GM18507 (cell line): ENCODE measurements at regions not wholly inside any gene's neighbourhood (a gene's known extent, or its start where the extent isn't known, plus 50 kb on each side); places are given as distances from the start of the nearest gene placed in this dataset.

Experiments used
- DNase-seq: peaks from one replicate; pipeline ENCODE4 v3.0.0; 2011; ENCODE audit warnings: low read depth; ENCODE audit not compliant: insufficient read length; ENCODE audit errors: extremely low spot score
- FAIRE-seq: peaks from 2 replicates; lab custom pipeline; 2011; peaks lifted over from hg19 to GRCh38; lab: Jason Lieb, UNC

DNA sequence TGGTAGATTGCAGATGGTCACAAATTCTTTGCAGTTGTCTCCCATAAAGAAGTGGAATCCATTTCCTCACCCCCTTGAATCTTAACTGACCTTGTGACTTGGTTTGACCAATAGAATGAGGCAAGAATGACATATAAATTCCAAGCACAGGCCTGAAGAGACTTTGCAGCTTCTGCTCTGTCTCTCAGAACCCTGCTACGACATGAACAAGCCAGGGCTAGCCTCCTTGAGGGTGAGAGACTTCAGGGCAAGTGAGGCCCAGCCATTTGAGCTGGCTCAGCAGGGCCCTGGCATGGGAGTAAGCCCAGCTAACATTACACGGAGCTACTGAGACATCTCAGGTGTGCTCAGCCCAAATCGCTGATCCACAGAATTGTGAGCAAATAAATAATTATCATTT, 216.3 kb upstream of the MAN1A1 start:
- FAIRE-seq (no peak), DNase-seq (no peak)

DNA sequence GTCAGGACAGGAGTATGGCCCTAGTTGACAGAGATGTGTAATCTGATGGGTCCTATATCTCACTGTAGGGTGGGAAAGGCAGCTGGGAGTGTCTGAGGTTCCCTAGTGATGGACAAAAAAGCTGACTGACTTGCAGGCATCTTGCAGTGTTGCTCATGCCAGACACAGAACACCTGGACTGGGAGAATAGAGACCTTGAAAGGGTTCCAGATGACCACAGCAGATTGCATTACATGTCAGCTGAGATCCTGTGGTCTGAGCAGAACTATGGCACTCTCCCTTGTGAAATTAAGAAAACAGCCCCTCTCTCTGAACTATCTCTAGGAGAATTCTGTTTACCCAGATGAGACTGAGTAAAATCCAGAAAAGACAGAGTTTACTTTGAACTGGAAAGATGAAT, 212.6 kb upstream of the MAN1A1 start:
- FAIRE-seq (no peak), DNase-seq (no peak)

DNA sequence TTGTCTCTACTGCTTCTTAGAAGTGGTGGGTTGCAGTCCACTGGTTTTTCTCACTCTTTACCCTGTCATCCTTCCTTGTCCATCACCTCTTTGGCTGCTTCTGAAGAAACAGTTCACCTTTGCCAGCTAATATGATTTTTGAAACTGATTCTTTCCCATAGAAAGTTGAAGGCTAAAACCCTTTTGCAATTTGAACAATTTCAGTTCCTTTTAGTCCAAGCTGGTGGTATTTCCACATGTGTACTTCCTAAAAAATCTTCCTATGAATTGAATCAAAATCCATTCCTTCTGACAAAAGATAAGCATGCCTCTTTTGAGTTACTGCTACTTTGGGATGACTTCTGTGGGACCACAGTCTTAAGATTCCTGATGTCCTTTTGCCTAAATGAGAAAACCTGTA, 210.0 kb upstream of the MAN1A1 start:
- DNase-seq = no peak
- no peak for FAIRE-seq

DNA sequence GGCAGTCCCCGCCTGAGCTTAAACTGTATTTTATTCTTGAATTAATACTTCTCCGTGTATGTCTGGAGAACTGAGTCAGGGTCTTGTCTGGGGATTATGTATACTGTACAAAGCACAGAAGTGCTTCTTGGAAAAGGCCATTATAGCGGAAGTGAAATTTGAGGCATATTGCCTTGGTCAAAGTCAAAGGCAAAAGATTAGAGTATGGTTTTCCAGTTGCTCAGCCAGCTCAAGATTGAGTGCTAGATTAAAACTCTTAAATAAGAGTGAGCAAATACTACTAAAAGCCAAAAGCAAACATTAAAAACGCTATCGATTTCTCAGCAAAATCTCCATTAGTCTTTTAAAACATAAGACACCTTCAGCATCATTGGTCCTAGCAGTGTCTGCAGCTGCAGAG, 207.7 kb upstream of the MAN1A1 start:
- FAIRE-seq = no peak
- no peak for DNase-seq

DNA sequence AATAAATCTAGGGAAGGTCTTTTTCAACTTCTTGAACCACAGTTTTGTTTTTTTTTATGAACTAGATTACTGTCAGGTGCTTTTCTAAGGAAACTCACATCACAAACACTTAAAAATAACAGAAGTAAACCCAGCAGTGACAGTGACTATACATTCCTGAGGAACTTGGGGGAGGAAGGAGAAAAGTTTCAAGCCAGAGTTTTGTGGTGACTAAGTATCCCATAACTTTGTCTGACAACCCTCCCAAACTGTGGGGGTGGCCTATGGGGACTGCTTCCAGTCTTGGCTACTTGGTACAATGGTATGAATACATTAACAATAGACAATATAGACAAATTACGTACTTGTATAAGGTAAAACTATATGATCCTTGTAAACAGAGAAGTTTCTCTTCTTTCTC, 202.5 kb upstream of the MAN1A1 start:
- no peak for FAIRE-seq
- no peak for DNase-seq

DNA sequence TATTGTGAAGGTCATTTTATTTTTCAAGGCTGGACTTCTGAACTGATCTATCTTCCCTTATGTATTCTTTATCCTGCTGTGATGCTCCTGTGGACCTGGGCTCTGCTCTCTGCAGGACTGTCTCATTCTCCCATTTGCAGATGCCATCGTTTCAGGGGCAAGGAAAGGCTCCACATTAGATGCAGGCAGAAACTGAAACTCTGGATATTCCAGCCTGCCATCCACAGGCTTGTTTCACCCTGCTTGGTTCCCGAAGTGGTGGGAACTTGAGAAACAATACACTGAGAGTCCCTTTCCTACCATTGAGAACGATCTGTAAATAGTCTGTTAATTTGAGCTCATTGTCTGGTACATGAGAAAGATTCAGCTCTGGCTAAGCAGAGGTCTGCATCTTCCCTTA, 197.5 kb upstream of the MAN1A1 start:
- FAIRE-seq = no peak
- DNase-seq = no peak

DNA sequence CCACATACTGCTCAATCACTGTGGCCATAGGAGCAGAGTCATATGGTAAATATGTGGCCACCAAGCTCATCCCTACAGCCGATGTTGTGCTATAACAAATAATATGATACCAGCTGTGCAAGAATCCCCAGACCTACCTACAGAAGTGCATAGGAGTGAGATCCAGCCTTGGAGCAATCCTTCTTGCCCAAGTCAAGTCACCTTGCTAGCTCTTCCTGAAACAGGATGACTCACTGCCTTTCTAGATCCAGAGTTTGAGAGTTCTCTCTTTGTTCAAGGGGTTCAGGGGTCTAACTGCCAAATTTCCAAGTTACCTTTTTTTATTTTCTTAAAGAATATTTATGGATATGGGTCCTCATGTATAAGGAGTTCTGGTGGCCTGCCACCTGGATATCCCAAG, 195.7 kb upstream of the MAN1A1 start:
- FAIRE-seq = no peak
- DNase-seq = no peak

DNA sequence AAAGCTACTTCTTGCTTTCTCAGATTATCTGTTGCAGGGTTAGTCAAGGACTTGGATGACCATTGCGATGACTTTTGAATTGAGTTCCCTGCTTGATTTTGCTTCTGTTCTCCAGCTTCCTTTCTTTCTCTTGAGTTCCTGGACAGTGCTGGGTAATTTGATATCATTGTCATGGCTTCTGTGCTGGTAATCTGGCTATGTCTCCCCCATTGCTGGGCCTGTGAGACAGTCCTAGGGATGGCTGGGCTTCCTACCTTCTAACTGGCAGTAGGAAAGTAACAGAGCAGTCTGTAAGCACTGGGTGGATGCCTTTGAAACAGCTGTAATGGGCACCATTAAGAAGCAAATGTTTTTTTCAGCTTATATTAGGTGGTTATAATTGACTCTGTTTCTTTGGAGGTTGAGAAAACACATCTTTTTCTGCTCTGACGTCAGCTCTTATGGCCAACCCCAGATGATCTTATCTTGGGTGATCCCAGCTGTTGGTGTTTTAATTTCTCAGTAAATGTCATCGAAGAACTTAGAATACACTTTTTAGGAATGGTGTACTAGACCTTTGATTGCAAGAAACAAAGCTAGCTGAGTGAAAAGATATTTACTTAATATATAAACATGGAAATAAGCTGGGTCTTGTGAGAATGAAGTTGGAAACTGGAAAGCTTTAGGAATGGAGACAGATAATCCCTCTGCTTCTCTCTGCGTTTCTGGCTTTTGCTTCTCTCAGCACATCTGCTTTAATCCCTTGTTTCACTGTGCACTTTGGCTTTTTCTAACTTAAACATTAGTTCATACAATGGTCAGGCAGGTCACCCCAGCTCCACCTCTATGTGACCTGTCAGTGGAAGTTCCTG, 195.0 kb upstream of the MAN1A1 start:
- no peak for FAIRE-seq

DNA sequence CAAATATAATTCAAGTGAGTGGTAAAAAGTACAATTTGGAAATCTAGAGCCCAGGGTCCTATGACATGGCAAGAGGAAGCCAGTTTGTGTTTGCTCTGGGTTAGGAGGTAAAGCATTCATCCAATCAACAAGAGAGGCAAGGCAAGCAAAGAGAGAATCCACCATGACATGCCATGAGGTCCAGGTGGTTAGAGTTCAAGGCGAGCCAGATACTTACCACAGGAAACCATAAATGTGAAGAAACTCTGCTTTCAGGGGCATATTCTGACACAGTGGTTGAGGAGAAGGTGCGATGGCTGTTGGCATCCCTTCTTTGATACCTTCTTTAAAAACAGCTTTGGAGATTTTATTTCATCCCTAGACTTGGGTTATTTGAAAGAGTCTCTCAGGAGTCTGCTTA, 193.8 kb upstream of the MAN1A1 start:
- FAIRE-seq = no peak
- DNase-seq = no peak

More for the DNA sequence above, 195.0 kb upstream of the MAN1A1 start:
- DNase-seq = no peak

DNA sequence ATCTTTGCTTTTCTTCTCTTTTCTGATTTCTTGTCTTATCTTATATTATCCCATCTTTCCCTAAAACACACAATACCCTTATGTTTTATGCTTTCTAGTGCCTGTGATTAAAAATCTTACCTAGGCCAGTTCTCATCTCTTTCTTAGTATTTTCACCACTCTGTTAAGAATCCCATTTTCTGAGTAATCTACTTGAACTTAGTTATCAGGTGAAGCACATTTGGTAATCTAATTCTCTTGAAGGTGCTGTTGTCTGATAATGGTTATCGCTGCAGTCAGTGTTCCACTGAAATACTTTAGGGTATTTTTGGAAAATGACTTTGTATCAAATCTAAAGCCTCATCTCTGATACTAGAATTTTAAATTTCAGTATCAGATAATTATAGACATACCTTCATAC, 192.5 kb upstream of the MAN1A1 start:
- FAIRE-seq = no peak
- no peak for DNase-seq

DNA sequence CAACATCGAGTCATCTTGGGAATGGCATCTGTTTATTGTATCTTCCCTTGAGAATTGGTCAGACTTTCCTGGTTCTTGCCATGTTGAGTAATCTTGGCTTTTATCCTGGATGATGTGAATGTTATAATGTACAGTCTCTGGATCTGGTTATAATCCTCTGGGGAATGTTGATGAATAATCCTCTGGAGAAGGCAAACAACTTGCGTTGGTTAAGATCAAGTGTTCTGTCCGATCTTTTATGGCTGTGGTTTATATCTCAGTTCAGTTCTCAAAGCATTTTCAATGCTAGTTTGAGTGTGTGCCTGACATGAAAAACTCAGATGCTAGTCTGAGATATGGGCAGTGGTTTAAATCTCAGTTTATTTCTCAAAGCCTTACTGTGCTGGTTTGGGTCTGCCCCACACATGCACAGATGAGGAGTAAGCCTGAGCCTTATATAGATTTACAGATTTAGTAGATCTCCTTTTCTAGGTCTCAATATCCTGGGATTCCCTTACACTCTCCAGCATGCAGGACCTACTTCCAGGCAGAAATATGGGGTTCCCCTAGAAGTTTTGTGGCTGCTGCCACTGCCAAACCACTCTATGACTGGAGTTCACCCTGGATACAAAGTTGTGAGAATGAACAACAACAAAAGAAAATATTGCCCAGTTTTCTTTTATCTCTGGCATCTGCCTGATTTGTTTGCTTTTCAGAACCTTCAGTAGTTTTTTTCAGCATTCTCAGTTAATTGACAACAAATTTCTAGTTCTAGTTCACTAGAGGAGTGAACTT, 191.8 kb upstream of the MAN1A1 start:
- FAIRE-seq (no peak), DNase-seq (no peak)

DNA sequence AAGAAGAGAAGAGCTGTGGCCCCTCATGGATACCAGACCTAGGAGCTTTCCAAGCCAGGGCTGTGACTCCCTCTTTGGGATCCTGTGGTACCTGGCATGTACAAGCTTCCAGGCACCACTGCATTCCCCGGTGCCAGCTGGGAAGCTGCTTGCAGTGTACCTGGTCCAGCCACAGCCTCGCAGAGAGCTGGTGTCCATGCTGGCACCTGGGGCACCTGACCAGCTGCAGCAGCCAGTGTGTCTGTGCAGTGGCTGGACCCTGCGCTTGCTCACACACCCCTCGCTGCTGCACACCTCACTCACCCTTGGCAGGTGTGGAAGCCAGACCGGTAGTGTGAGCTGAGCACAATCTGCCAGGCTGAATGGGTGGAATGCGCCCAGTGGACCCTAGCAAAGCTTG, 190.9 kb upstream of the MAN1A1 start:
- DNase-seq = no peak
- FAIRE-seq = no peak

DNA sequence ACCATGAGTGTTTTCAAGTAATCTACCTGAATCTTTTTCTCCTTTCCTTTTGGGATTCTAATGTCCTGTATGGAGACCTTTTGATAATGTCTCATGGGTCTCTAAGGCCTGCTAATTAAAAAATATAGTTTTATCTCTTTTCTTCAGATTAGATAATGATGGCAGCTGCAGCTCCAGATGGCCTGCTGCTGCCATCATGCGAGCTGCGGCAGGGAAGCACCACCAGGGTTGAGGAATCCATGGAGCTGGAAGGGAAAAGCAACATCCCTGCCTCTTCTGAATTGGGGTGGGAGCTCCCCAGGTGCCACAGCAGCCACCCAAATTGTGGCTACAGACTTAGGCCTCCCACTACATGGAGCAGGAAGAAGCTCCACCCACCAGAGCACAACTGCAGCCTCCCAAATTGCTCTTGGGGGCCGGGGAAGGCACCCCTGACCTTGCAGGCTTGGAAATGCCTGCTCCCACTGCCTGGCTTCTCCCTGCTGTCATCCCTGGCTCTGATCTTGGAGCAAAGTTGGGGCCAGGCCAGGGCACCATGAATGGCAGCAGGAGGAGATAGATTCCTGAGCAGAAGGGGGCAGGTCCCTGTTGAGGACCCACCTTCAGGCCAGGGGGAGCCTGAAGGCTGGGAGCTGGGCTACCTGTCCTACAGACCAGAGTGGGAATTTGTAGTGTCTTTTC, 189.6 kb upstream of the MAN1A1 start:
- FAIRE-seq (no peak), DNase-seq (no peak)

DNA sequence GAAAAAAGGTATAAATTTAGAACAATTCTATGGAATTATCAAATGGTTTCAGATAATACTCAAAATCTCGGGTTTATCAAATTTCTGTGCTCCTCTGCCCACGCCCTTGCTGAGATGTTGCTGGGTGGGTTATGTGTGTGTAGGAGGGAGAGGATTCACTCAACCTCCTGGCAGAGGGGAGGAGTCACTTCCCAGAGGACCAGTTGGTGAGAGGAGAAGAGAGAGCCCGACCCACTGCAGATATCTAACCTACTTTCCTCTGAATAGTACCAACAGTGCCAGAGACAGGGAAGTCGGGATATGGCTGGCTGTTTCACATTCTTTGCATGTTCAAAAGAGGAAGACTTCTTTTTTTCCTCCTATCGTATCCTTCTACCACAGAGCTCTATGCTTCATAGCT, 187.1 kb upstream of the MAN1A1 start:
- FAIRE-seq = no peak

DNA sequence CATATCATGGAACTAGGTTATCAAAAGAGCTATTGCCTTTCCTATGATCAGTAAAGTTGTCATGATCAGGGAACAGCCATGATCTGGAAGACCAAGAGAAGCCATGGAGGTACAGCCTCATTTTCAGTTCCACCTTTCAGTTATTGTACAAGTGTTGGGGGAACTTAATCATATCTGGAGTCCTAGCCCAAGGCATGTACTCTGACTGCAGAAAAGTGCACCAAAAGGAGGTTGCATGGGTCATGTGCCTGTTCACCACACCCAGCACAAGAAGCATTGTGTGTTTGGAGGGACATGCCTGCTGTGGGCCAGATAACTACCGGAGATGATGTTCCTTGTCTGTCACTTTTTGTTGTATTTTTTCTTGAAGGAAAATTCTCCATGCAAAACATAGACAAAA, 185.8 kb upstream of the MAN1A1 start:
- FAIRE-seq = no peak
- no peak for DNase-seq

More for the DNA sequence above, 187.1 kb upstream of the MAN1A1 start:
- DNase-seq = no peak

DNA sequence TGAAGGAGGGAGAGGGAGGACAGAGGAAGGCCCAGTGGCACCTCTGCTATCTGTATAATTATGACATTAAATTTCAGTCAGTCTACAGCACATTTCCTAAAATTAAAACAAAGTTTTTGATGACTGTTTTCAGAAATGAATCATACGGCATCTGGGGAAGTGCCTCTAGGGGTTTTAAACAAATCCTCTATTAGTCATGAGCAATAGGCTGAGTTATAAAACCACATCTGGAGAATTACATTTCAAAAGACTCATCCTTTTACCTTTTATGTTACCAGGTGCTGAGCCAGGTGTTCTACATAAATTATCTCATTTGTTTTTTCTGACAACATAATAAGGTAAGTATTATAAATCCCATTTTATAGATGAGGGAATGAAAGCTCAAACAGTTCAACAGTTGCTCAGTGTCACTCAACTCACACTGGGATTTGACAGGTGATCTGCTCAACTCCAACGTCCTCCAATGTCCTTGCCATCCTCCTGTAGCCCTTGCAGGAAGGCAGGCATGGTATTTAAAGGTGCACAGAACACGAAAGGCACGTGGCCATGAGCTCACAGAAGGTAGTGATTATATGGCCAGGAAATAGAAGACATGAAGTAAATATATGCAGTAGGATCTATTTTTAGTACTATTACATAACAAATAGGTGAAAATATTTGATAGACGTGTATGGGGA, 184.2 kb upstream of the MAN1A1 start:
- FAIRE-seq (peak; percentile 5), DNase-seq (no peak)

DNA sequence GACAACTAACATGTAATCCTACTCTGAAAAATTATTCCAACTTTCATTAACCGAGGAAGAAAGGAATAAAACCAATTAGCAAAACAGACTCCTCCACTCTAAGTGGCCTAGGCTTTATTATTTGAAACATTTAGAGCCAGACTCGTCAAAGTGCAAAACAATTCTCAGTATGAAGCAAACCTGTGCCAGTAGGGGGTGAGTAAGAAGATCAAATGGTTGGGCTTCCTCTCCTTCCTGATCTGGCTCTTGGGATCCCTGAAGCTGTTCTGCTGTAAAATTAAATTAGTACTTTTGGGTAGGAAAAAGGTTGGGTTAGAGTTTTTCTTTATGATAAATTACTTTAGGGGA, 177.6 kb upstream of the MAN1A1 start:
- no peak for FAIRE-seq
- DNase-seq = no peak

DNA sequence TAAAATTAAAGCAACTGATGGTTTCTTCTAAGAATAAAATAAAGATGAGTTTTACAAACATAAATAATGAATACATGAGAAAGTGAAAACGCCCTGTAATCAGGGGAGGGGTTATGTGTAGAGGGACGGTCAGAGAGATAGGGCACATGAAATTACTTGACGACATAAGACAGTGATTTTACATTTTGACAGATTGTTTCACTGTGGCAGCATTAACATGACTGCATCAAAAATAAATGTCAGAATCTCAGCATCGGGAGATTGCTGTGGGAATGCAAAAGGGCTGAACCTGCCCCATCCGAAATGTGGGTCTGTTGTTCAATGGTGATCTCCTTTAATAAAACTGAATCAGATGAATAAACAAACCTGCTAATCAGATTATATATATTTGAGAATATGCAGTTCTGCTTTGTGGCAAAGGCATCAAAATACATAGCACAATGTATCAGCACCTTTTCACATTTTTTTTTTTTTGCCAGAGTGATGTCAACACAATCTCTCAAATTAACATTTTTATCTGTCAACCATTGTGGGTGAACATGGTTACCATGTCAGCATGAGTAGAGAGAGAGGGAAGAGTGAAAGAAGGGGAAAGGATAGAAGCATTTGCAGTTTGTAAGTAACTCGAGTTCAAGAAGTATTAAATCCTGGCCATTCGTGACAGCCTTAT, 177.1 kb upstream of the MAN1A1 start:
- FAIRE-seq (no peak), DNase-seq (no peak)

DNA sequence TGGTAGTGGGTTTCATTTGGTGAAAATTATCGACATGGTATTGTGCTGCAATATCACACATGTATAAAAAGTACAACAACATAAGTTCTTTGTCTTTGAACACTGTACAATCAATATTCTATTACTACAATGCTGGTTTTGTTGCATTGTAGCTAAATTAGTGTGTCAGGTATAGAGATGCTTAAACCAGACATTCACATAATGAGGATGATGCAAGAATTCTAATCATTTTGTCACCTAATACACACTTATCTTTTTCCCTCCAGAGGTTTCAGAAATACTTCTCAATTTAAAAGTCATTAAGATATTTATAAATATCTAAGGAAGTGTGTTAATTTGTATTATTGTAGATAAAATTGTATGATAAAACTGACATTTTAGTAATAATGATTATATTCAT, 174.8 kb upstream of the MAN1A1 start:
- DNase-seq (no peak), FAIRE-seq (no peak)

DNA sequence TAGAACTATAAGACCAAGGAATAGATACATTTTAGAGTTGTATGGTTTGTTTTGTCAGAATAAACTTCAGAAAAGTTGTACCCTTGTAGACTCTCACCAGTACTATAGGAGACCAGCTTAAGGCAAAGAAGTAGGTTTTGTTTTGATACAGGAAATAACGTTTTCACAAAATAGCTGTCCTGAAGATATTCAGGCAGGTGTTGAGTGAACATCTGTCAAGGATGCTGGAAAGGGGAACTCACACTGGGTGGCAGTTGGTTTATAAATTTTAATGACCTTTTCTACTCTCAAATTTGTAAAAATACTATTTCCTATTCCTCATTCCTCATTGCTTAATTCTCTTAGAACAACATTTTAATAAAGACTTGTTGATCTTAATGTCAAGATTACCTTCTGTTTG, 174.0 kb upstream of the MAN1A1 start:
- FAIRE-seq = no peak

More for the DNA sequence above, 174.0 kb upstream of the MAN1A1 start:
- DNase-seq = no peak
